ENCODE measurements at regions not wholly inside any gene's neighbourhood (a gene's known extent, or its start where the extent isn't known, plus 50 kb on each side); places are given as distances from the start of the nearest gene placed in this dataset.
"Not testable (repeated sequence)": the region's sequence is repeated elsewhere in the genome, so short reads cannot be mapped to it uniquely, and the experiment has no call there.

- TF ChIP-seq, protein P1, sequence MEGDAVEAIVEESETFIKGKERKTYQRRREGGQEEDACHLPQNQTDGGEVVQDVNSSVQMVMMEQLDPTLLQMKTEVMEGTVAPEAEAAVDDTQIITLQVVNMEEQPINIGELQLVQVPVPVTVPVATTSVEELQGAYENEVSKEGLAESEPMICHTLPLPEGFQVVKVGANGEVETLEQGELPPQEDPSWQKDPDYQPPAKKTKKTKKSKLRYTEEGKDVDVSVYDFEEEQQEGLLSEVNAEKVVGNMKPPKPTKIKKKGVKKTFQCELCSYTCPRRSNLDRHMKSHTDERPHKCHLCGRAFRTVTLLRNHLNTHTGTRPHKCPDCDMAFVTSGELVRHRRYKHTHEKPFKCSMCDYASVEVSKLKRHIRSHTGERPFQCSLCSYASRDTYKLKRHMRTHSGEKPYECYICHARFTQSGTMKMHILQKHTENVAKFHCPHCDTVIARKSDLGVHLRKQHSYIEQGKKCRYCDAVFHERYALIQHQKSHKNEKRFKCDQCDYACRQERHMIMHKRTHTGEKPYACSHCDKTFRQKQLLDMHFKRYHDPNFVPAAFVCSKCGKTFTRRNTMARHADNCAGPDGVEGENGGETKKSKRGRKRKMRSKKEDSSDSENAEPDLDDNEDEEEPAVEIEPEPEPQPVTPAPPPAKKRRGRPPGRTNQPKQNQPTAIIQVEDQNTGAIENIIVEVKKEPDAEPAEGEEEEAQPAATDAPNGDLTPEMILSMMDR (IDR thresholded peaks at IDR 0.05; ENCODE audit: control insufficient read depth, extremely low read depth, insufficient read depth): no peak
- DNase-seq (ENCODE audit: low read depth): no peak
- H3K4me3 ChIP-seq (ENCODE audit: low read depth, low read length): no peak overlapping the region
These were observed 664.8 kb upstream of the GJE1 start for GRCh38 chr6:141467881-141468280.

DNA sequence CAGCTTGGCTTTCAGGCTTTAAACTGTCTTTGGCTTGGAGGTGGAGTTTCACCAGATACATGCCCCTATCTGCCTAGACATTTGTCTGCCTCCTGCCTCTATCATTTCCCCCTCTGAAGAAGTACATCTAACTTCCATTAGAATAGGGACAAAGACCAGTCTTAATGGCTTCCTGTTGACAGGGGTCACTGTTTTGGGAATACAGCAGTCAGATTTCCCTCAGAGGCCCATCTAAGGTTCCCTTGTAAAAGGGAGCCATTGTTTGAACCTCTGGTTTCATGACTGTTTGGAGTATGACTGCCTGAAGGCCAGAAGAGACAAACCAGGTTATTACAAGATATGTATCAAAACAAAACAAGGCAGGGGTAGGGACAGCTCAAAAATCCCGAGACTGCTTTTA is 665.7 kb upstream of the GJE1 start:
- no peak overlapping the region for H3K4me3 ChIP-seq (ENCODE audit: low read depth, low read length)
- TF ChIP-seq, protein P1 (IDR thresholded peaks at IDR 0.05; ENCODE audit: control insufficient read depth, extremely low read depth, insufficient read depth): no peak
- no peak for DNase-seq (ENCODE audit: low read depth)

DNA sequence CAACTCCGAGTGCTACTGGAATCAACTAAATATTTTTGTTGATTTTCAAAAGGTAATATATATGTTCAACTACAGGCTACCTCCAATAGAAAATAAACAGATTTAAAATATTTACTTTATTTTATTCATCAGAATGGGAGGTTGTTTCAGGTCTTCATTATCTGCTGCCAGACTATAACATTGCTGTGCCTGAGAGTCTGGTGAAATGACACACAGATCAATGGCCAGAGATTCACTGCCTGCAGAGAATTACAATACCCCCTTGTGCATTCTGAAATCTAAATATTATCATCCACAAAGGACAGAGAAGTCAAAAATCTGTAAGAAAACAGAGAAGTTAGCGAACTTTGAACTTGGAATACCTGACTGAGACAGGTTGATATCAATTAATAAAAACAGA is 667.8 kb upstream of the GJE1 start:
- no peak for DNase-seq (ENCODE audit: low read depth)
- TF ChIP-seq, protein P1 (IDR thresholded peaks at IDR 0.05; ENCODE audit: control insufficient read depth, extremely low read depth, insufficient read depth): no peak
- H3K4me3 ChIP-seq (ENCODE audit: low read depth, low read length): no peak overlapping the region

DNA sequence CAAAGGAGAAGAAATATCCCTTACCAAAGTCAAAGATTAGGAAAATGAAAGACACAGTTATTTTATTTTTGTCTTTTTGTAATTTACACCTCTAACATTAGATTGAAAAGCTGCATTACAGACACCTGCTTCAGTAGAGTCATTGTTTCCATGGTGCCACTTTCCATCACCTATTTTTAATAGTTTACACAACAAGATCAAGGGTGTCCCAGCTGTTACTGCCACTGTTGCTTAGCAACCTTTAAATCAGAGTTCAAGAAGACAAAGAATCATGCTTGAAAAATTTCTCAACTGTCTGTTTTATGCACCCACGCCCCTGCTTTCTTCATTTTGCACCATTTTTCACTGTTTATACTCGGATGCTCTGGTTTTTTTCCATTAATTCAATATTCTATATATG is 668.2 kb upstream of the GJE1 start:
- peak; percentile 31 for DNase-seq (ENCODE audit: low read depth)

DNA sequence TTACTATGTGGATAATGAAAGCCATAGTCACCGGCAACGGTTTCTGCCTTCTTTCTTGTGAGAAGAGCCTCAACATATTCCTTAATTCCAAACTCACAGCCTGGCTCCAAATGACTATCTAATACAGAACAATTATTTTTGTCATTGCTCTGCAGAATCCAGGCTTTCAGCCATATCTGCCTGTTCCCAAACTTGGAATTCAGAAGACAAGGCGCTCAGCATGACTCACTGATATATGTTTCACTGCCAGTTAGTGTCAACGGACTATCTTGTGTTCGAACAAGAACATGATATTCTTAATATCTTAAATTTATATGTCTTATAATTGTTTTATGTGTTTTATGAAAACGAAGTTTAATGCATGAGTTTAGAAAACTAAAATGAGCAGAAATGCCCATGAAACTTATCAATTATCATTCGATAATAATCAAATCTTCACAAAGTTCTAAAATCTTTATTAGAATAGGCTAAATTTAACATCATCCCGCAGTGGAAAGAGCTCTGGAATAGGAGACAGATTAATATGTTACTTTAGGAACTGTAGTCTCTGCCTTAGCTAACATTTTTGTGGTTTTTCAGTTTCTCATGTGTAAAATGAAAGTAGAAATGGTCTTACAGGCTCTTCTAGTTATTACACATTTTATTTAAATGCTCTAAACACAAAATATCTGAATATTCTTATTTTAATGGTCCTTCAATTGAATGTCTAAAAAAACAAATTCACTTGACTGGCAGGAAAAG is 669.3 kb upstream of the GJE1 start:
- DNase-seq (ENCODE audit: low read depth): no peak
- no peak overlapping the region for H3K4me3 ChIP-seq (ENCODE audit: low read depth, low read length)
- TF ChIP-seq, protein P1 (IDR thresholded peaks at IDR 0.05; ENCODE audit: control insufficient read depth, extremely low read depth, insufficient read depth): no peak

More for the DNA sequence above, 668.2 kb upstream of the GJE1 start:
- no peak overlapping the region for H3K4me3 ChIP-seq (ENCODE audit: low read depth, low read length)
- TF ChIP-seq, protein P1 (IDR thresholded peaks at IDR 0.05; ENCODE audit: control insufficient read depth, extremely low read depth, insufficient read depth): no peak

GRCh38 chr6:141460743-141461484 is 671.8 kb upstream of the GJE1 start:
- no peak for DNase-seq (ENCODE audit: low read depth)
- no peak overlapping the region for H3K4me3 ChIP-seq (ENCODE audit: low read depth, low read length)
- TF ChIP-seq, protein P1 (IDR thresholded peaks at IDR 0.05; ENCODE audit: control insufficient read depth, extremely low read depth, insufficient read depth): no peak

GRCh38 chr6:141460245-141460644 is 672.5 kb upstream of the GJE1 start:
- not testable (repeated sequence) for H3K4me3 ChIP-seq (ENCODE audit: low read depth, low read length); DNase-seq (ENCODE audit: low read depth)

GRCh38 chr6:141457984-141458383 is 674.7 kb upstream of the GJE1 start:
- not testable (repeated sequence) for DNase-seq (ENCODE audit: low read depth); H3K4me3 ChIP-seq (ENCODE audit: low read depth, low read length)
